Pancreas (tissue), 10 donors: ENCODE measurements at regions not wholly inside any gene's neighbourhood (a gene's known extent, or its start where the extent isn't known, plus 50 kb on each side); places are given as distances from the start of the nearest gene placed in this dataset.
A peak's percentile ranks its signal among the peaks of the same experiment; 100 is the strongest.

Experiments
- ATAC-seq, 4 donors: fragments of 200-7000 bp; cut with Tn5 transposase; one replicate each; pipeline versions ENCODE4 v1.8.0 to v1.9.1; 2020; ENCODE audit warnings: mild to moderate bottlenecking in 4 of 4, moderate library complexity in 4 of 4
- DNase-seq, 6 donors: peaks; one replicate each; pipeline ENCODE4 v3.0.0-alpha.2; 2020
- FAIRE-seq: peaks from 2 replicates; lab custom pipeline; 2012; peaks lifted over from hg19 to GRCh38; lab: Jason Lieb, UNC
- H3K27ac ChIP-seq, 4 donors: fragments of 200-600 bp; sonication (generic); 1 replicate in 3 of 4; 2 replicates in 1 of 4; pipeline versions ENCODE4 v1.5.0 to v1.8.0; 2020
- H3K27me3 ChIP-seq, 4 donors: fragments of 200-600 bp; one replicate each; pipeline ENCODE4 v1.8.0; 2021
- H3K36me3 ChIP-seq, 3 donors: fragments of 200-600 bp; sonication (generic) in 1 of 3; one replicate each; pipeline versions ENCODE4 v1.5.0 to v1.8.0; 2020 to 2021
- H3K4me1 ChIP-seq, 3 donors: fragments of 200-600 bp; one replicate each; pipeline ENCODE4 v1.8.0; 2021
- H3K4me3 ChIP-seq, 4 donors: fragments of 200-600 bp; sonication (generic) in 2 of 4; one replicate each; pipeline versions ENCODE4 v1.5.0 to v1.8.0; 2020 to 2021
- H3K9me3 ChIP-seq, 4 donors: fragments of 200-600 bp; one replicate each; pipeline ENCODE4 v1.8.0; 2021
- WGBS, 2 donors: extraction: QIAGEN DNeasy Blood & Tissue Kit; methylation state at CpG; one replicate each; pipeline ENCODE4 v1.1.7; 2013; 5-methylcytosine and 5-hydroxymethylcytosine counted together
- intact Hi-C, 3 donors: fragments of 100-400 bp; cut with DNase I; formaldehyde crosslinking; loops; one replicate each; pipeline versions ENCODE4 v1.11.1 to v1.14.2; 2022
- TF ChIP-seq, protein P1 (sequence below), 4 donors: fragments of 200-600 bp; sonication (generic) in 3 of 4; IDR thresholded peaks; one replicate each; pipeline versions ENCODE4 v1.5.0 to v1.8.0; 2021; ENCODE audit warnings: antibody characterized with exemption in 4 of 4
- donor health status: healthy with polysubstance abuse.
- donor health status: DM: no; HTN: no; CAD: no; lungs with moderate emphysema.
- donor health status: DM: no; HTN: no; CAD: no.
- donor health status: control.
- donor health status: control.
- donor health status: Bipolar disorder and iron deficiency.
- donor health status: DM: yes; HTN: yes; CAD: no.
- donor health status: DM: no; HTN: no; CAD: no.
- donor health status: DM: no; HTN: no; CAD: no.
- donor health status: DM: yes; HTN: yes; CAD: no.

GRCh38 chr10:63862860-63863259 lies 341.7 kb downstream of the REEP3 start:
- ATAC-seq (no peak), DNase-seq (no peak), FAIRE-seq (no peak)
- H3K36me3 ChIP-seq: no peaks in the 10 kb centered on the region
- H3K9me3 ChIP-seq: no peaks in the 10 kb centered on the region
- TF ChIP-seq, protein P1, sequence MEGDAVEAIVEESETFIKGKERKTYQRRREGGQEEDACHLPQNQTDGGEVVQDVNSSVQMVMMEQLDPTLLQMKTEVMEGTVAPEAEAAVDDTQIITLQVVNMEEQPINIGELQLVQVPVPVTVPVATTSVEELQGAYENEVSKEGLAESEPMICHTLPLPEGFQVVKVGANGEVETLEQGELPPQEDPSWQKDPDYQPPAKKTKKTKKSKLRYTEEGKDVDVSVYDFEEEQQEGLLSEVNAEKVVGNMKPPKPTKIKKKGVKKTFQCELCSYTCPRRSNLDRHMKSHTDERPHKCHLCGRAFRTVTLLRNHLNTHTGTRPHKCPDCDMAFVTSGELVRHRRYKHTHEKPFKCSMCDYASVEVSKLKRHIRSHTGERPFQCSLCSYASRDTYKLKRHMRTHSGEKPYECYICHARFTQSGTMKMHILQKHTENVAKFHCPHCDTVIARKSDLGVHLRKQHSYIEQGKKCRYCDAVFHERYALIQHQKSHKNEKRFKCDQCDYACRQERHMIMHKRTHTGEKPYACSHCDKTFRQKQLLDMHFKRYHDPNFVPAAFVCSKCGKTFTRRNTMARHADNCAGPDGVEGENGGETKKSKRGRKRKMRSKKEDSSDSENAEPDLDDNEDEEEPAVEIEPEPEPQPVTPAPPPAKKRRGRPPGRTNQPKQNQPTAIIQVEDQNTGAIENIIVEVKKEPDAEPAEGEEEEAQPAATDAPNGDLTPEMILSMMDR (IDR thresholded peaks at IDR 0.05): no peak
- intact Hi-C loops: no loop called here
- H3K4me3 ChIP-seq: no peak overlapping the region
- peaks cover 0 to 4% (median 0%) of the 10 kb centered on the region in 3 donors for H3K4me1 ChIP-seq
- peaks cover 0 to 2% (median 0%) of the 10 kb centered on the region in 4 donors for H3K27me3 ChIP-seq
- H3K27ac ChIP-seq: no peak overlapping the region
- 82 to 100% methylated on average over 1 of the region's 1 CpG for WGBS, 2 donors

DNA sequence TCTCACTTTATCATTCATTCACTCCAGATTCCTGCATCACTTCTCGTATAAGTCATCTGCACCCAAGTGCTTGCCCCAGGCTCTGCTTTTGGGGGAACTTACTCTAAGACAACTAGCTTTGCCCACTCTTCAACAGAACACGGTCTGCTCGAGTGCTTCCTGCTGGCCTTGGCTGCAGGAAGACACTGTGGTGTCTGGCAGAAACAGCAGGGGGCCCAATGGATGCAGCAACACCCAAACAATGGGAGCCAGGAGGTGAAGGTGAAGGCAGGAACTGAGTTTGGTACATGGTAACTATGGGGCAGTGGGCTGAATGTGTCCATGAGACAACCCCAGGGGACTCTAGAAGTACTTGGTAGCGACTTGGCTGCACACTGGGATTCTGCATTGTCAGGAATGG lies 344.0 kb downstream of the REEP3 start:
- peaks cover 0 to 4% (median 0%) of the 10 kb centered on the region in 3 donors for H3K4me1 ChIP-seq
- intact Hi-C loops: loop anchor here in 1 of 3 donors (5.0 kb wide), 1 partner anchor 112 kb away; no protein-coding TSS in a partner anchor
- ATAC-seq (no peak), DNase-seq (no peak), FAIRE-seq (no peak)
- no peak overlapping the region for H3K27ac ChIP-seq
- no peak overlapping the region for H3K4me3 ChIP-seq
- TF ChIP-seq, protein P1 (IDR thresholded peaks at IDR 0.05): no peak
- no peaks in the 10 kb centered on the region for H3K36me3 ChIP-seq
- WGBS, 2 donors: 34 to 45% methylated on average over 4 of the region's 4 CpGs
- H3K9me3 ChIP-seq: no peaks in the 10 kb centered on the region
- peaks cover 0 to 2% (median 0%) of the 10 kb centered on the region in 4 donors for H3K27me3 ChIP-seq

DNA sequence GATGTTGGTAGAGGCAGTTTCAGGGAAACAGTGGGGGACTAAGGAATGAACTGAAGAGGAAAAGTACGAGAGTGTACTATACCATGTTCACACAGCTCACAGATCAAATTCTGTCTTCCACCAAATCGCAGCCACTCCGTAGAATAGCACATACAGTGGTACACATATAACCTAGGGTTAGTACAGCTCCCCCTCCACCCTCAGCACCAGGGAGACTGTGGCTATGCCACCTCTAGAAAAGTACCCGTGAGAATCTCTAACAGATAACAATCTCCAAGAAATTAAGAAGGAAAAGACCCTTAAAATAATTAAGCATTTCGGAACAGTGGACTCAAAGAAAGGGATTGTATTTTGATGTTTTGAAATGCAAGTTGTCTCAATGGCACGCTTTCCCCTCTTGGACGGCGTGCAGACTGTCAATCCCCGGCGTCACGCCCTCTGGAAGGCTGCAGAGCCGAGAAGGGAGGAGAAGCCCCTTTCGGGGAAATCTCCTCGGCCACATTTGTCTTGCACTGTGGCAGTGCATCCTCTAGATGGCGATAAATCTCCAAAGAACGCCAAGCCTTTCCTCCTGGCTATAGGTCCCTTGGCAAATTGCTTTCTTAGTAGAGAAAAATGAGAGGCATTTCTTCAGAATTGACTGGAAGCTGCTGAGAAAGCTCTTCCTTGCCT lies 345.0 kb downstream of the REEP3 start:
- TF ChIP-seq, protein P1 (IDR thresholded peaks at IDR 0.05): peak; percentile 50 to 81 (median 74)
- Histone ChIP-seq H3K4me3 (no peak overlapping the region), H3K27ac (no peak overlapping the region), H3K36me3 (no peaks in the 10 kb centered on the region), H3K4me1 (peaks cover 0 to 4% (median 0%) of the 10 kb centered on the region in 3 donors), H3K9me3 (no peaks in the 10 kb centered on the region), H3K27me3 (peaks cover 0 to 2% (median 0%) of the 10 kb centered on the region in 4 donors)
- DNase-seq: peak in 4 of 6 donors; percentile 6 to 54 (median 32)
- WGBS, 2 donors: 8 to 9% methylated on average over 16 of the region's 16 CpGs
- FAIRE-seq: no peak
- ATAC-seq: peak; percentile 77 to 98 (median 94)
- intact Hi-C loops: loop anchor here in 1 of 3 donors (5.0 kb wide), 1 partner anchor 111 kb away; no protein-coding TSS in a partner anchor

DNA sequence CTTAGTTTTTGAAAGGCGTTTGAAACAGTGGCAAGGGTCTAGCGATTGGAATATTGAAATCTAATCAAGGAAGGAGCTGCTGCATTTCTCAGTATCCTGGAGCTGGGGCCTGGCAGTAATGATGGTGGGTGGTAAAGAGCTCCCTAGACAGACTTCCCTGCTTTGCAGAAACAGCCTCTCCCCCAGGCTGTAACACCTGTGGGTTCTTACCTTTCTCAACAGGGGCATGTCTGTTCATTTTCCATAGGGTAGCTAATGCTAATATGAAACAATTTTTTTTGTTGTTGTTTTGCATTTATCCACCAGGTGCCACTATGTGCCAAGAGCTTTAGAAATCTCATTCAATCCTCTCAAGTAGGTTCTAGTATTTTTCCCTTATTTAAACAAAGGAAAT lies 345.5 kb downstream of the REEP3 start:
- H3K36me3 ChIP-seq: no peaks in the 10 kb centered on the region
- FAIRE-seq: no peak
- peak; percentile 48 to 82 (median 70) for ATAC-seq
- H3K4me3 ChIP-seq: no peak overlapping the region
- TF ChIP-seq, protein P1 (IDR thresholded peaks at IDR 0.05): peak in 1 of 4 donors; percentile 4
- peaks cover 0 to 4% (median 0%) of the 10 kb centered on the region in 3 donors for H3K4me1 ChIP-seq
- WGBS, 2 donors: 2% methylated on average over 2 of the region's 2 CpGs
- H3K27ac ChIP-seq: no peak overlapping the region
- H3K9me3 ChIP-seq: no peaks in the 10 kb centered on the region
- DNase-seq: no peak
- peaks cover 0 to 2% (median 0%) of the 10 kb centered on the region in 4 donors for H3K27me3 ChIP-seq
- intact Hi-C loops: loop anchor here in 1 of 3 donors (5.0 kb wide), 1 partner anchor 111 kb away; no protein-coding TSS in a partner anchor

- Histone ChIP-seq H3K9me3 (peaks cover 0 to 3% (median 0%) of the 10 kb centered on the region in 4 donors), H3K4me3 (no peak overlapping the region), H3K36me3 (no peaks in the 10 kb centered on the region), H3K27me3 (no peaks in the 10 kb centered on the region), H3K27ac (no peak overlapping the region), H3K4me1 (no peaks in the 10 kb centered on the region)
- TF ChIP-seq, protein P1 (IDR thresholded peaks at IDR 0.05): no peak
- ATAC-seq (no peak), FAIRE-seq (no peak), DNase-seq (no peak)
- intact Hi-C loops: no loop called here
- 56 to 66% methylated on average over 2 of the region's 2 CpGs for WGBS, 2 donors
These were observed 357.2 kb downstream of the REEP3 start for GRCh38 chr10:63878428-63878827.
